GM12878 (cell line): ENCODE measurements at regions not wholly inside any gene's neighbourhood (a gene's known extent, or its start where the extent isn't known, plus 50 kb on each side); places are given as distances from the start of the nearest gene placed in this dataset.

ENCODE experiments used
- BCL11A ChIP-seq: IDR thresholded peaks from 2 replicates; pipeline ENCODE4 v1.6.1; 2011; ENCODE audit warnings: low read depth, low read length
- CTCF ChIP-seq, 3 experiments: IDR thresholded peaks in 2 of 3; conservative IDR thresholded peaks in 1 of 3; 2 replicates each; pipeline ENCODE4 v1.5.1; 2011; ENCODE audit warnings: low read depth in 3 of 3, low read length in 3 of 3, mild to moderate bottlenecking in 3 of 3, control low read depth in 2 of 3, moderate library complexity in 2 of 3, inconsistent platforms in 1 of 3, mixed read lengths in 1 of 3; ENCODE audit not compliant: control insufficient read depth in 2 of 3, insufficient read depth in 1 of 3; ENCODE audit errors: extremely low read depth in 1 of 3
- HDAC2 ChIP-seq: fragments of 200-600 bp; sonication (generic); IDR thresholded peaks from 2 replicates; pipeline ENCODE4 v1.6.1; 2017
- MAX ChIP-seq: IDR thresholded peaks from 2 replicates; pipeline ENCODE4 v1.6.1; 2012; ENCODE audit warnings: low read depth, low read length, improper control_type of control experiment
- POLR2A ChIP-seq: IDR thresholded peaks from 2 replicates; pipeline ENCODE4 v1.6.1; 2011; ENCODE audit warnings: low read depth, mild to moderate bottlenecking, low read length
- RAD21 ChIP-seq: IDR thresholded peaks from 2 replicates; pipeline ENCODE4 v1.6.1; 2011; ENCODE audit warnings: mild to moderate bottlenecking, low read depth, low read length, moderate library complexity; ENCODE audit not compliant: insufficient read depth
- RCOR1 ChIP-seq: conservative IDR thresholded peaks from 2 replicates; pipeline ENCODE4 v1.6.1; 2012; ENCODE audit warnings: low read depth, low read length, improper control_type of control experiment
- SMC3 ChIP-seq: IDR thresholded peaks from 2 replicates; pipeline ENCODE4 v1.6.1; 2011; ENCODE audit warnings: low read length, improper control_type of control experiment, borderline replicate concordance
- ZNF274 ChIP-seq: IDR thresholded peaks from one replicate; pipeline ENCODE4 v1.8.0; 2011; ENCODE audit not compliant: insufficient read length, insufficient read depth

GRCh38 chr14:40784860-40785259, 821.8 kb upstream of the LRFN5 start:
- TF ChIP-seq BCL11A (no peak), RCOR1 (no peak), CTCF (IDR thresholded peaks at IDR 0.05 in 2 of 3, conservative IDR thresholded peaks at IDR 0.05 in 1 of 3; ENCODE audit: control insufficient read depth in 2 of 3, extremely low read depth in 1 of 3, insufficient read depth in 1 of 3, low read depth in 3 of 3, low read length in 3 of 3) (no peak), RAD21 (no peak), SMC3 (no peak), HDAC2 (no peak), POLR2A (no peak), MAX (no peak), ZNF274 (no peak)
